ENCODE measurements at regions not wholly inside any gene's neighbourhood (a gene's known extent, or its start where the extent isn't known, plus 50 kb on each side); places are given as distances from the start of the nearest gene placed in this dataset.

GRCh38 chr10:25756784-25757183, 177.2 kb upstream of the MYO3A start:
- TF ChIP-seq CTCF (conservative IDR thresholded peaks at IDR 0.05; ENCODE audit: low read length): no peak
- TF ChIP-seq EZH2phosphoT487 (IDR thresholded peaks at IDR 0.05; ENCODE audit: borderline replicate concordance, low read depth, low read length): no peak

Measured in OCI-LY7 (cell line).